GM18517 (cell line): ENCODE measurements at regions not wholly inside any gene's neighbourhood (a gene's known extent, or its start where the extent isn't known, plus 50 kb on each side); places are given as distances from the start of the nearest gene placed in this dataset.

Experiments
- ATAC-seq: cut with Tn5 transposase; IDR thresholded peaks from one replicate; pipeline ENCODE4 v1.9.1; 2021; ENCODE audit warnings: mild to moderate bottlenecking, moderate library complexity; ENCODE audit not compliant: unreplicated experiment

GRCh38 chr4:54493862-54494261 lies 163.9 kb upstream of the KIT start:
- no peak for ATAC-seq

DNA sequence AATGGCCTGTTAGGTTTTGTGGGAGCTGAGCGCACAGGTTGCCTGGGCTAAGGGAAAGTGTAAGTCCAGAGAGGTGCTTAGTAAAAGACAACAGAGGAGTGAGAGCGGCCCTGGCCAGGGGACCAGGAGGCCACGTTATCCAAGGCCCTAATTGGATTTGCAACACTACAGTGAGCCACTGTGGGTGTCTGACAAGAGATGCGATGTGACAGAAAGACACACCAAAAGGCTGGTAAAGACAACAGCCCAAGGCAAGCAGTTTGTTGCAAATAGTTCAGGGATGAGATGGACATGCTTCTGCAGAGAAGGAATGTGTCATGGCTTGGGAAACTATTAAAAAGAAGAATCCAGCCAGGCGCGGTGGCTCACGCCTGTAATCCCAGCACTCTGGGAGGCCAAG lies 162.7 kb upstream of the KIT start:
- no peak for ATAC-seq

DNA sequence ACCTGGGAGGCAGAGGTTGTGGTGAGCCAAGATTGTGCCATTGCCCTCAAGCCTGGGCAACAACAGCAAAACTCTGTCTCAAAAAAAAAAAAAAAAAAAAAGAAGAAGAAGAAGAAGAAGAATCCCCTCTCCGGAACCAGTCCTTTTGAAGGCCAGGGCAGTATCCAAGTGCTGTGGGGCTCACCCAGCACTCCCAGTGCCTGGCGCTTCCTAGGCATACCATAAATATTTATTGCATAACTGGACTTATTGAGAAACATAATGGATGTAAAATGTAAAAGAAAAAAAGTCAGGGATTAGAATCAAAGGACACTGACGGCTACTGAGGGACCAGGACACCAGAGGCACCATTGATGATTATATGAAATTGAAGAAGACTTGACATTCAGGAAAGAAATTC lies 162.1 kb upstream of the KIT start:
- ATAC-seq, result no peak

DNA sequence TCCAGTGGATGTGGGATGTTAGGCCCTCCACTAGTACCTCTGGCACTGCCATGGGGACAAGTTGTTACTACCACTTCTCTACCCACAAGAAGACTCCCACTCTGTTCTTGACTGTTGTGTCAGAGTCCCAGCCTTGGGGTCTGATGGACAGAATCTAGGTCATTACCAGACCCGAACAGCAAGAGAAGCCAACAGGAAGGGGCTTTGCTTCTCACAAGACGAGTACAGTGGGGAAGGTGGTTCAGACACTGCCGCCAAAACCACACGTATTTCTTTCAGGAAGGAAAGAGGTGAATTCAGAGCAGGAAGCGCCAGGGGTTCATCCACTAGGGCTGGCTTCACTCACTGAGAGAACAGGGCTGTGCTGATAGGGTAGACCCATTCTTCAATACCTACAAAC lies 161.3 kb upstream of the KIT start:
- ATAC-seq, result no peak

- ATAC-seq, result no peak
These were observed 159.8 kb upstream of the KIT start for GRCh38 chr4:54497947-54498346.

DNA sequence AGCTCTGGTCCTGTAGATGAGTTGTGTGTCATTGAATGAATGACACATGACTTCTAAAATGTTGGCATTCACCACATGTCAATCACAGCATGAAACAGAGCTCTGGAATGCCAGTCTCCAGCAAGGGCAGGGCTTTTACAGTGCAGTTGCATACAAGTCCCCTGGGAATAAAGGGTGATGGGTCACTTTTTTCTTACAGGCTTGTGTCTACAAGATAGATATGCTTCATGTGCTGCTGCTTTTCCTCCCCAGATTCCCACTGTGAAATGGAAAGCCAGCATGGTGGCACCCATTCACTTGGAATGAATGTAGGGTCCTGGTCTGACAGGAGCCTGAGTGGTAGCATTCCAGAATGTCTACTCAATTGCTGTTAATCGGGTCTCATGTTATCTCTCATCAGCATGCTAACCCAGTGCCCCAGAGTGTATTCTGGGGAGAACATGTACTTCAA lies 159.1 kb upstream of the KIT start:
- no peak for ATAC-seq

DNA sequence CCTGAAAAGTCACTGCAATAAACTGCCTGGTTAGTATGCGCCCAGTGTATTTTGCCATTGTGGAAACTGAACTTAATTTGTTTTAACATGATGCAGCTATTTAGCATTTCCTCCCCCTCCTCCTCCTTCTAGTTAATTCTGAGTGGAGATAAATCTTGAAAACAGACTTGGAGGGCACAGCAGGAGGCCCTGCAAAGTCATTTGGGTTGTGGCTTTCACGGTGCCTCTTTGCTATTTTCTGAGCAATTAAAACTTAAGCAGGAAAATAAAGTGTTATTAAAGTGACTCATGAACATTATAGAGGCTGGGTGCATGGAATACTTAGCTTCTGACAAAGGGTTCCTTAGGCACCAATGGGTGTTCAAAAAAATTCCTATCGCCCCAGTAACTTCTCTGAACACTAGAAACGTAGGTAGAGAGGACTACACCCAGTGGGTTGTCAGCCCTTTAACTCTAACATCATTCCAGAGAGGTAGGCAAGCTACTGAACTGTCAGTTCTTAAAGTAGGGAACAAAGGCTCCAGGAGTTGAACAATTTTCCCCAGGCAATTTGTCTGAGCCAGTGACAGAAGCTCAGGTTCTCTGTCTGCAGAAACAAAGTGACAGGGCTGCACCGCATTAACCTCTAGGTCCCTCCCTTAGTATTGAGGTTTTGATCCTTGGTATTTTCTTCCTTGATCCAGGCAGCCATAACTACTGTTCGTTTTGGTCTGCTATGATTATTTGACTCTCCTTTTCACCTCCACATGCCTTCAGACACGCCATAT lies 158.3 kb upstream of the KIT start:
- ATAC-seq, result no peak

- ATAC-seq, result no peak
These were observed 152.4 kb upstream of the KIT start for GRCh38 chr4:54505362-54505761.

DNA sequence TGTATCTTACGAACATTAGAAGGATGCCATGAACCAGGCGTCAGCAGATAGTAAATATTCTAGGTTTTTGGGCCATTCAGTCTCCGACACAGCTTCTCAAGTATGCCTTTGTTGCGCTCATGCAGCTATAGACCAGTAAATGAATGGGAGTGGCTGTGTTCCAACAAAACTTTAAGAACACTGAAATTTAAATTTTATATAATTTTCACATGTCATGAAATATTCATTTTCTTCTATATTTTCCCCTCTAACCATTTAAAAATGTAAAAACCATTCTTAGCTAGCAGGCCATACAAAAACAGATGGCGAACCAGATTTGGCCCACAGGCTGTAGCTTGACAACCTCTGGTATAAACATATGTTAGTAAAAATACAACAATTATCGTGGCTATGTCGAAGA lies 151.8 kb upstream of the KIT start:
- ATAC-seq, result no peak

DNA sequence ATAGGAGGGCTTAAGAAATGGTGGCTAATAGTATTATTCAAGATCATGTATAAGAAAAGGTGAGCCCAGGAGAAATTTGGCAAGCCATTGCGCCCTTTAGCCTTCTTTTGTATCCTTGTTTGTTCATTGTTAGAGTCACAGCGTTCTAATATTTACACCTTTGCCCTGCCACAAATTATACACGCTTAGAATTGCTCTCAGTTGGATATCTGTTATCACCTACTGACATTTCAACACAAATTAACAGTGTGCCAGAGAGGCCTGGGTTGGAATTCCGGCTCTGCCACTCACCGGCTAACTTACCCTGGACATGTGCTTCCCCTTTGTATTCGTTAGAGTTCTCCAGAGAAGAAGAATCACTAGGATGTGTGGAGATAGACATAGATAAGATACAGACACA lies 148.7 kb upstream of the KIT start:
- no peak for ATAC-seq

DNA sequence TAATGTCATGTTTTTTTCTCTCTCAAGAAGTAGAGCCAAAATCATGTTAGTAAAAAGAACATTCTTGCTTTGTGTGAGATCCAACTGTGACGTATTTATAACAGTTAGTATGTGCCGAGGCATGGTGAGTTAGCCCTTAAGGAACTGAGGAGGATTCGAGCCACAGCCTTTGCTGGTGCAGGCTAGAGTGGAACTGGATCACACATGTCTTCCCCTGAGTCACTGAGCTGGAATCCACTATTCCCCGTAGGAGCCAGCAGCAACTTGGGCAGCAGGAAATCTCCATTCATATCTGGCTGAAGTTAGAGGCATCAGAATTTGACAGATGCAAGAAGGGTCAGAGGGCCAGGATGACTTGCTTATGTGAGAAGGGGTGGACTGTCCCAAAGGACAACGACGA lies 144.6 kb upstream of the KIT start:
- ATAC-seq, result no peak

DNA sequence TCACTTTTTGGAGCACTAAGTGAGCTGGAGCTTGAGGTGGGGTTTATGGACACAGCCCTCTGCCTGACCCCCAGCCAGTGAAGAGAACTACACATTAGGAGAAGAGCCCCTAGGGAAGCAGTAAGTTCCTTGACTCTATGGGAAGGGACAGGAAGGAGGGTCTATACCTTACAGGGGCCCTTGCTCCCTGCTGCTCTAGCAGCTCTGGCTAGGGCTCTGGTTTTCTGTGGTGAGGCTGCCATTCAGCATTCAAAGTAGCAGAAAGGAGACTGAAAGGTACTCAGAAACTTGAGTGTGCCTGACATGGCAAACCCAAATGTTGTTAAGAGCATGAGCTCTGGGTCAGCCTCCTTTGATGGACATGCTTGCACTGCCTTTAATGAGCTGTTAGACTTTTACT lies 144.0 kb upstream of the KIT start:
- ATAC-seq, result no peak

- no peak for ATAC-seq
These were observed 141.1 kb upstream of the KIT start for GRCh38 chr4:54516556-54517215.

DNA sequence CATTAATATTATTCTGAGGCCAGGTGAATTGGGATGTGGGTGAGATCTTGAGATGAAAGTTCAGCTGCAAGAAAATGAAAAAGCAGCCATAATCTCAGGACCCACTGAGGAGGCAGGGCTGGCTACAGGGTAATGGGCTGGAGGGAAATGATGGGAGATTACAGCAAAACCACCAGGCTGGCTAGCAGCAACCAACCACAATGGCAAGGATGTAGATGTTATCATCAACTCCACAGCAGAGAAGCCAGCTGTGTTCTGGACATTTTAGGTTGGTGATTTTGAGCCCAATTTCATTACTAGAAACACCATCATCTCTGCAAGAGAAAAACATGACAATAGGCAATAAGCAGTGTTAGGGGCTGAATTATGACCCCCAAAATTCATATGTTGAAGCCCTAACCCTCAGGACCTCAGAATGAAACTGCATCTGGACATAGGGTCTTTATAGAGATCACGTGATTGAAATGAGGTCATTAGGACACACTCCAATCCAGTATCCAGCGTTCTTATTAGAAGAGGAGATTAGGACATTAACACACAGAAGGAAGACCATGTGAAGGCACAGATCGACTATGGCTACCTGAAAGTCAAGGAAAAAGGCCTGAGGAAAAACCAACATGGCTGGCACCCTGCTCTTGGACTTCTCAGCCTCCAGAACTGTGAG lies 139.8 kb upstream of the KIT start:
- ATAC-seq, result no peak

GRCh38 chr4:54525602-54526001 lies 132.2 kb upstream of the KIT start:
- no peak for ATAC-seq

GRCh38 chr4:54526560-54526959 lies 131.2 kb upstream of the KIT start:
- ATAC-seq, result no peak

- no peak for ATAC-seq
These were observed 130.2 kb upstream of the KIT start for GRCh38 chr4:54527532-54527931.

DNA sequence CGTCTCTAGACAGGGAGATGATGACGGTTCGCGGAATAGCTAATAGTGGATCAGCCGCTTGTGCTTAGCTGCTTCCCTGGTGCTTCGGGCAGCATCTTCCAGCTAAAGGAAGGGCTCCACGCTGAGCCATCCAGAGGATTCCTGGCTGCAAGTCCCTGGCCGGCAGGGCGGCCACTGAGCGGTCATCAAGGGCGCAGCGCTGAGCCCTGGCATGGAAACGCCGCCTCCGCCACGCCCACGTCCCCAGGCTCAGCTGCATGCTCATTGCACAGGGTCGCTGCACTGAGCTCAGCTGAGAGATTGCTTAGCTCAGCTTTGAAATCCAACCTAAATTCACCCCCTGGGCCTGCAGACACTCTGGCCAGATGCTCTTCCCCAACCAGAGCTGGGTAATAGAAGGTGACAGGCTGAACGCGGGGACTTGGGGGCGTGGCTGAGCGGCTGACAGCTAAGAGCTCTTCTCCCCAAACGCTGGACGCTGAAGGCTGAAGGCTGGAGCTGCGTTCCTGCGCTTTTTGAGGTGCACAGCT lies 118.2 kb upstream of the KIT start:
- no peak for ATAC-seq

- ATAC-seq, result no peak
These were observed 116.8 kb upstream of the KIT start for GRCh38 chr4:54540931-54541330.

GRCh38 chr4:54541426-54542118 lies 116.2 kb upstream of the KIT start:
- no peak for ATAC-seq

- no peak for ATAC-seq
These were observed 115.7 kb upstream of the KIT start for GRCh38 chr4:54542119-54542438.
